GM23338 (cell line): ENCODE measurements at regions not wholly inside any gene's neighbourhood (a gene's known extent, or its start where the extent isn't known, plus 50 kb on each side); places are given as distances from the start of the nearest gene placed in this dataset.

ENCODE experiments used
- ATAC-seq: fragments of 200-7000 bp; cut with Tn5 transposase; 3 replicates; pipeline ENCODE4 v1.9.1; 2020
- DNase-seq: peaks from one replicate; pipeline ENCODE4 v3.0.0-alpha.2; 2015; ENCODE audit warnings: low spot score
- H2AFZ ChIP-seq: fragments of 200-600 bp; sonication (generic); 2 replicates; pipeline ENCODE4 v1.8.0; 2016; ENCODE audit warnings: antibody characterized with exemption, mild to moderate bottlenecking, moderate library complexity
- H3F3A ChIP-seq: fragments of 200-600 bp; sonication (generic); replicated peaks from 2 replicates; pipeline ENCODE4 v1.8.0; 2017; ENCODE audit warnings: antibody characterized with exemption, mixed run types, low read depth
- H3K27ac ChIP-seq: fragments of 200-600 bp; sonication (generic); 2 replicates; pipeline ENCODE4 v1.6.1; 2016; ENCODE audit warnings: low read depth
- H3K27me3 ChIP-seq: fragments of 200-600 bp; sonication (generic); 2 replicates; pipeline ENCODE4 v1.8.0; 2016; ENCODE audit warnings: mild to moderate bottlenecking, mixed run types, moderate library complexity; ENCODE audit not compliant: insufficient read depth
- H3K36me3 ChIP-seq: fragments of 200-600 bp; sonication (generic); 2 replicates; pipeline ENCODE4 v1.8.0; 2016; ENCODE audit warnings: mild to moderate bottlenecking; ENCODE audit not compliant: insufficient read depth
- H3K4me1 ChIP-seq: fragments of 200-600 bp; sonication (generic); 2 replicates; pipeline ENCODE4 v1.8.0; 2016; ENCODE audit warnings: mild to moderate bottlenecking, moderate library complexity; ENCODE audit not compliant: insufficient read depth
- H3K4me2 ChIP-seq: fragments of 200-600 bp; sonication (generic); 2 replicates; pipeline ENCODE4 v1.7.1; 2017; ENCODE audit warnings: mixed run types
- H3K4me3 ChIP-seq: fragments of 200-600 bp; sonication (generic); 2 replicates; pipeline ENCODE4 v1.6.1; 2016; ENCODE audit warnings: mixed run types
- H3K79me2 ChIP-seq: fragments of 200-600 bp; sonication (generic); replicated peaks from 2 replicates; pipeline ENCODE4 v1.8.0; 2017; ENCODE audit warnings: mild to moderate bottlenecking; ENCODE audit not compliant: insufficient read depth
- H3K9me2 ChIP-seq: fragments of 200-600 bp; sonication (generic); 2 replicates; pipeline ENCODE4 v1.8.0; 2017; ENCODE audit not compliant: insufficient read depth
- H4K20me1 ChIP-seq: fragments of 200-600 bp; sonication (generic); replicated peaks from 2 replicates; pipeline ENCODE4 v1.8.0; 2017; ENCODE audit warnings: mild to moderate bottlenecking; ENCODE audit not compliant: insufficient read depth
- H3K27ac Mint-ChIP-seq: 2 replicates; pipeline ENCODE4 v1.8.0; 2020; ENCODE audit warnings: inconsistent platforms, mild to moderate bottlenecking, moderate library complexity, mixed read lengths
- H3K27me3 Mint-ChIP-seq: 3 replicates; pipeline ENCODE4 v1.8.0; 2022; ENCODE audit warnings: low read depth, mild to moderate bottlenecking, moderate library complexity, mixed read lengths, inconsistent platforms; ENCODE audit not compliant: insufficient read depth, poor library complexity
- H3K36me3 Mint-ChIP-seq: 3 replicates; pipeline ENCODE4 v1.8.0; 2021; ENCODE audit warnings: low read depth, mild to moderate bottlenecking, inconsistent platforms, moderate library complexity, mixed read lengths
- H3K4me1 Mint-ChIP-seq: 3 replicates; pipeline ENCODE4 v1.8.0; 2020; ENCODE audit warnings: mild to moderate bottlenecking, inconsistent platforms, mixed read lengths
- H3K4me3 Mint-ChIP-seq: 3 replicates; pipeline ENCODE4 v1.8.0; 2021; ENCODE audit warnings: moderate library complexity, mild to moderate bottlenecking, inconsistent platforms, mixed read lengths
- H3K9me3 Mint-ChIP-seq: 3 replicates; pipeline ENCODE4 v1.8.0; 2020; ENCODE audit warnings: moderate library complexity, mild to moderate bottlenecking, inconsistent platforms, mixed read lengths
- CREB1 ChIP-seq: fragments of 250-450 bp; sonication (Bioruptor Pico); IDR thresholded peaks from 2 replicates; pipeline ENCODE4 v1.5.0; 2020; ENCODE audit warnings: low read depth, mild to moderate bottlenecking, moderate library complexity
- EZH2phosphoT487 ChIP-seq: fragments of 200-600 bp; sonication (generic); IDR thresholded peaks from one replicate; pipeline ENCODE4 v1.8.1; 2018; ENCODE audit warnings: antibody characterized with exemption; ENCODE audit not compliant: unreplicated experiment
- JUNB ChIP-seq: IDR thresholded peaks from one replicate; pipeline ENCODE4 v1.6.1; 2016; ENCODE audit warnings: antibody characterized with exemption; ENCODE audit not compliant: unreplicated experiment
- POLR2AphosphoS5 ChIP-seq: IDR thresholded peaks from 2 replicates; pipeline ENCODE4 v1.6.1; 2016; ENCODE audit warnings: antibody characterized with exemption, low read depth
- ZNF114 ChIP-seq: fragments of 250-450 bp; sonication (Bioruptor Pico); IDR thresholded peaks from 2 replicates; pipeline ENCODE4 v1.5.0; 2020; ENCODE audit warnings: mild to moderate bottlenecking, moderate library complexity
- ZNF331 ChIP-seq: fragments of 250-450 bp; sonication (Bioruptor Pico); IDR thresholded peaks from 2 replicates; pipeline ENCODE4 v1.5.0; 2020; ENCODE audit warnings: low read depth, mild to moderate bottlenecking, moderate library complexity
- TF ChIP-seq, protein P1 (sequence below): IDR thresholded peaks from one replicate; pipeline ENCODE4 v1.6.1; 2018; ENCODE audit warnings: antibody characterized with exemption; ENCODE audit not compliant: unreplicated experiment
- TF ChIP-seq, protein P2 (sequence below), 2 experiments: fragments of 200-600 bp in 1 of 2; sonication (generic) in 1 of 2; conservative IDR thresholded peaks; 2 replicates each; pipeline versions ENCODE4 v1.5.1 to v1.6.1; 2016 to 2017; ENCODE audit warnings: antibody characterized with exemption in 2 of 2, low read depth in 2 of 2, mild to moderate bottlenecking in 2 of 2, moderate library complexity in 1 of 2
- TF ChIP-seq, protein P3 (sequence below): fragments of 250-450 bp; sonication (Bioruptor Pico); IDR thresholded peaks from 2 replicates; pipeline ENCODE4 v1.5.0; 2020; ENCODE audit warnings: mild to moderate bottlenecking, moderate library complexity

DNA sequence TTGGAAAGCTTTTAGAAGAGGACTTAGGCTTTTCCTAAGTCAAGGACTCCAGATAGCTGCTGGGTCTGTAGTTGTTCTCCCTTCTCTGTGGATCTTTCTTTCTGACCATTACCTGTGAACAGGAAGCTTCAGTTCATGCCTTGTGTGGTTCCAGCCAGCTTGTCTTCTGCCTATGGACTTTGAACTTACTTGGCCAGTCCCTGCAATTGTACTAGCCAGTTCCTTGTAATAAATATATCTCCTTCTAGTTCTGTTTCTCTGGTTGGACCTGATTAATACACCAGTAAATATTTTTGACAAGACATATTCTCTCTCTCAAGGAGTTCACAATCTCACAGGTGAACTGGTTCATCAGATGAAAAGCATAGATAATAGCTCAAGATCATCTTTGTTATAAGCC is 341.3 kb upstream of the DPPA4 start (continued):
- no peak for TF ChIP-seq JUNB
- TF ChIP-seq, protein P1, sequence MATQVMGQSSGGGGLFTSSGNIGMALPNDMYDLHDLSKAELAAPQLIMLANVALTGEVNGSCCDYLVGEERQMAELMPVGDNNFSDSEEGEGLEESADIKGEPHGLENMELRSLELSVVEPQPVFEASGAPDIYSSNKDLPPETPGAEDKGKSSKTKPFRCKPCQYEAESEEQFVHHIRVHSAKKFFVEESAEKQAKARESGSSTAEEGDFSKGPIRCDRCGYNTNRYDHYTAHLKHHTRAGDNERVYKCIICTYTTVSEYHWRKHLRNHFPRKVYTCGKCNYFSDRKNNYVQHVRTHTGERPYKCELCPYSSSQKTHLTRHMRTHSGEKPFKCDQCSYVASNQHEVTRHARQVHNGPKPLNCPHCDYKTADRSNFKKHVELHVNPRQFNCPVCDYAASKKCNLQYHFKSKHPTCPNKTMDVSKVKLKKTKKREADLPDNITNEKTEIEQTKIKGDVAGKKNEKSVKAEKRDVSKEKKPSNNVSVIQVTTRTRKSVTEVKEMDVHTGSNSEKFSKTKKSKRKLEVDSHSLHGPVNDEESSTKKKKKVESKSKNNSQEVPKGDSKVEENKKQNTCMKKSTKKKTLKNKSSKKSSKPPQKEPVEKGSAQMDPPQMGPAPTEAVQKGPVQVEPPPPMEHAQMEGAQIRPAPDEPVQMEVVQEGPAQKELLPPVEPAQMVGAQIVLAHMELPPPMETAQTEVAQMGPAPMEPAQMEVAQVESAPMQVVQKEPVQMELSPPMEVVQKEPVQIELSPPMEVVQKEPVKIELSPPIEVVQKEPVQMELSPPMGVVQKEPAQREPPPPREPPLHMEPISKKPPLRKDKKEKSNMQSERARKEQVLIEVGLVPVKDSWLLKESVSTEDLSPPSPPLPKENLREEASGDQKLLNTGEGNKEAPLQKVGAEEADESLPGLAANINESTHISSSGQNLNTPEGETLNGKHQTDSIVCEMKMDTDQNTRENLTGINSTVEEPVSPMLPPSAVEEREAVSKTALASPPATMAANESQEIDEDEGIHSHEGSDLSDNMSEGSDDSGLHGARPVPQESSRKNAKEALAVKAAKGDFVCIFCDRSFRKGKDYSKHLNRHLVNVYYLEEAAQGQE = no peak
- TF ChIP-seq, protein P2, sequence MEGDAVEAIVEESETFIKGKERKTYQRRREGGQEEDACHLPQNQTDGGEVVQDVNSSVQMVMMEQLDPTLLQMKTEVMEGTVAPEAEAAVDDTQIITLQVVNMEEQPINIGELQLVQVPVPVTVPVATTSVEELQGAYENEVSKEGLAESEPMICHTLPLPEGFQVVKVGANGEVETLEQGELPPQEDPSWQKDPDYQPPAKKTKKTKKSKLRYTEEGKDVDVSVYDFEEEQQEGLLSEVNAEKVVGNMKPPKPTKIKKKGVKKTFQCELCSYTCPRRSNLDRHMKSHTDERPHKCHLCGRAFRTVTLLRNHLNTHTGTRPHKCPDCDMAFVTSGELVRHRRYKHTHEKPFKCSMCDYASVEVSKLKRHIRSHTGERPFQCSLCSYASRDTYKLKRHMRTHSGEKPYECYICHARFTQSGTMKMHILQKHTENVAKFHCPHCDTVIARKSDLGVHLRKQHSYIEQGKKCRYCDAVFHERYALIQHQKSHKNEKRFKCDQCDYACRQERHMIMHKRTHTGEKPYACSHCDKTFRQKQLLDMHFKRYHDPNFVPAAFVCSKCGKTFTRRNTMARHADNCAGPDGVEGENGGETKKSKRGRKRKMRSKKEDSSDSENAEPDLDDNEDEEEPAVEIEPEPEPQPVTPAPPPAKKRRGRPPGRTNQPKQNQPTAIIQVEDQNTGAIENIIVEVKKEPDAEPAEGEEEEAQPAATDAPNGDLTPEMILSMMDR (conservative IDR thresholded peaks at IDR 0.05; ENCODE audit: low read depth in 2 of 2) = no peak

DNA sequence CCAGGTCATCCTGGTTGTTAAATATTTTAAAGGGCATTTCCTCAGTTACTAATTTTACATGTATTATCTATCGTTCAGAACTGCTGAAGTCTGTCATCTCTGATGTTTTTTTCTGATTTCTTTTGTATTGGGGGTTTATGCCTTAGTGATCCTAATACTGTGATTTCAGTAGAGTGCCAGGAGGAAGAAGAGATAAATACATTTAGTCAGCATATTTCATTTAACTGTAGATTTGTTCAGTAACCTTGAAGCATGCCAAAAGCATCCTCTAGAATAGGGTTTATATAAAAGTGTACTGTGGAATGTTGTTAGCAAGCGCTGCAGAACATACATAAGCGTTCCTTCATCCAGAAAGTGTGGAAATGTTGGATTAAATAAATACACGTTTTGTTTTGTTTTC is 342.3 kb upstream of the DPPA4 start:
- no peak overlapping the region for H3K4me3 Mint-ChIP-seq
- H3K27me3 Mint-ChIP-seq = no peaks in the 10 kb centered on the region
- no peak overlapping the region for H3K4me2 ChIP-seq
- H3K27ac Mint-ChIP-seq = no peak overlapping the region
- H3K4me1 ChIP-seq = no peaks in the 10 kb centered on the region
- H3K9me3 Mint-ChIP-seq = no peaks in the 10 kb centered on the region
- H3F3A ChIP-seq = no peaks in the 10 kb centered on the region
- DNase-seq (no peak), ATAC-seq (no peak)
- H2AFZ ChIP-seq = no peak overlapping the region
- no peaks in the 10 kb centered on the region for H3K36me3 Mint-ChIP-seq
- H3K4me3 ChIP-seq = no peak overlapping the region
- H3K4me1 Mint-ChIP-seq = no peaks in the 10 kb centered on the region
- no peaks in the 10 kb centered on the region for H3K79me2 ChIP-seq
- H3K36me3 ChIP-seq = no peaks in the 10 kb centered on the region
- no peak overlapping the region for H3K27ac ChIP-seq
- no peaks in the 10 kb centered on the region for H4K20me1 ChIP-seq
- no peaks in the 10 kb centered on the region for H3K9me2 ChIP-seq
- H3K27me3 ChIP-seq = no peaks in the 10 kb centered on the region
- TF ChIP-seq ZNF331 (CRISPR knock-in tag) (no peak), POLR2AphosphoS5 (no peak), ZNF114 (CRISPR knock-in tag) (no peak), EZH2phosphoT487 (no peak), CREB1 (no peak)
- TF ChIP-seq, protein P3, sequence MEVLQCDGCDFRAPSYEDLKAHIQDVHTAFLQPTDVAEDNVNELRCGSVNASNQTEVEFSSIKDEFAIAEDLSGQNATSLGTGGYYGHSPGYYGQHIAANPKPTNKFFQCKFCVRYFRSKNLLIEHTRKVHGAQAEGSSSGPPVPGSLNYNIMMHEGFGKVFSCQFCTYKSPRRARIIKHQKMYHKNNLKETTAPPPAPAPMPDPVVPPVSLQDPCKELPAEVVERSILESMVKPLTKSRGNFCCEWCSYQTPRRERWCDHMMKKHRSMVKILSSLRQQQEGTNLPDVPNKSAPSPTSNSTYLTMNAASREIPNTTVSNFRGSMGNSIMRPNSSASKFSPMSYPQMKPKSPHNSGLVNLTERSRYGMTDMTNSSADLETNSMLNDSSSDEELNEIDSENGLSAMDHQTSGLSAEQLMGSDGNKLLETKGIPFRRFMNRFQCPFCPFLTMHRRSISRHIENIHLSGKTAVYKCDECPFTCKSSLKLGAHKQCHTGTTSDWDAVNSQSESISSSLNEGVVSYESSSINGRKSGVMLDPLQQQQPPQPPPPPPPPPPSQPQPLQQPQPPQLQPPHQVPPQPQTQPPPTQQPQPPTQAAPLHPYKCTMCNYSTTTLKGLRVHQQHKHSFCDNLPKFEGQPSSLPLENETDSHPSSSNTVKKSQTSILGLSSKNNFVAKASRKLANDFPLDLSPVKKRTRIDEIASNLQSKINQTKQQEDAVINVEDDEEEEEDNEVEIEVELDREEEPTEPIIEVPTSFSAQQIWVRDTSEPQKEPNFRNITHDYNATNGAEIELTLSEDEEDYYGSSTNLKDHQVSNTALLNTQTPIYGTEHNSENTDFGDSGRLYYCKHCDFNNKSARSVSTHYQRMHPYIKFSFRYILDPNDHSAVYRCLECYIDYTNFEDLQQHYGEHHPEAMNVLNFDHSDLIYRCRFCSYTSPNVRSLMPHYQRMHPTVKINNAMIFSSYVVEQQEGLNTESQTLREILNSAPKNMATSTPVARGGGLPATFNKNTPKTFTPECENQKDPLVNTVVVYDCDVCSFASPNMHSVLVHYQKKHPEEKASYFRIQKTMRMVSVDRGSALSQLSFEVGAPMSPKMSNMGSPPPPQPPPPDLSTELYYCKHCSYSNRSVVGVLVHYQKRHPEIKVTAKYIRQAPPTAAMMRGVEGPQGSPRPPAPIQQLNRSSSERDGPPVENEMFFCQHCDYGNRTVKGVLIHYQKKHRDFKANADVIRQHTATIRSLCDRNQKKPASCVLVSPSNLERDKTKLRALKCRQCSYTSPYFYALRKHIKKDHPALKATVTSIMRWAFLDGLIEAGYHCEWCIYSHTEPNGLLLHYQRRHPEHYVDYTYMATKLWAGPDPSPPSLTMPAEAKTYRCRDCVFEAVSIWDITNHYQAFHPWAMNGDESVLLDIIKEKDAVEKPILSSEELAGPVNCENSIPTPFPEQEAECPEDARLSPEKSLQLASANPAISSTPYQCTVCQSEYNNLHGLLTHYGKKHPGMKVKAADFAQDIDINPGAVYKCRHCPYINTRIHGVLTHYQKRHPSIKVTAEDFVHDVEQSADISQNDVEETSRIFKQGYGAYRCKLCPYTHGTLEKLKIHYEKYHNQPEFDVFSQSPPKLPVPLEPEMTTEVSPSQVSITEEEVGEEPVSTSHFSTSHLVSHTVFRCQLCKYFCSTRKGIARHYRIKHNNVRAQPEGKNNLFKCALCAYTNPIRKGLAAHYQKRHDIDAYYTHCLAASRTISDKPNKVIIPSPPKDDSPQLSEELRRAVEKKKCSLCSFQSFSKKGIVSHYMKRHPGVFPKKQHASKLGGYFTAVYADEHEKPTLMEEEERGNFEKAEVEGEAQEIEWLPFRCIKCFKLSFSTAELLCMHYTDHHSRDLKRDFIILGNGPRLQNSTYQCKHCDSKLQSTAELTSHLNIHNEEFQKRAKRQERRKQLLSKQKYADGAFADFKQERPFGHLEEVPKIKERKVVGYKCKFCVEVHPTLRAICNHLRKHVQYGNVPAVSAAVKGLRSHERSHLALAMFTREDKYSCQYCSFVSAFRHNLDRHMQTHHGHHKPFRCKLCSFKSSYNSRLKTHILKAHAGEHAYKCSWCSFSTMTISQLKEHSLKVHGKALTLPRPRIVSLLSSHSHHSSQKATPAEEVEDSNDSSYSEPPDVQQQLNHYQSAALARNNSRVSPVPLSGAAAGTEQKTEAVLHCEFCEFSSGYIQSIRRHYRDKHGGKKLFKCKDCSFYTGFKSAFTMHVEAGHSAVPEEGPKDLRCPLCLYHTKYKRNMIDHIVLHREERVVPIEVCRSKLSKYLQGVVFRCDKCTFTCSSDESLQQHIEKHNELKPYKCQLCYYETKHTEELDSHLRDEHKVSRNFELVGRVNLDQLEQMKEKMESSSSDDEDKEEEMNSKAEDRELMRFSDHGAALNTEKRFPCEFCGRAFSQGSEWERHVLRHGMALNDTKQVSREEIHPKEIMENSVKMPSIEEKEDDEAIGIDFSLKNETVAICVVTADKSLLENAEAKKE (CRISPR knock-in tag) = no peak
- TF ChIP-seq, protein P1 = no peak
